SU-DHL-6 (cell line): ENCODE measurements at regions not wholly inside any gene's neighbourhood (a gene's known extent, or its start where the extent isn't known, plus 50 kb on each side); places are given as distances from the start of the nearest gene placed in this dataset.

Source experiments
- EZH2phosphoT487 ChIP-seq: fragments of 200-600 bp; sonication (generic), shearing (Covaris generic); conservative IDR thresholded peaks from 2 replicates; pipeline ENCODE4 v1.6.1; 2018; ENCODE audit warnings: mild to moderate bottlenecking, antibody characterized with exemption, low read length, moderate library complexity, mixed read lengths
- TF ChIP-seq, protein P1 (sequence below): fragments of 200-600 bp; sonication (generic); IDR thresholded peaks from one replicate; pipeline ENCODE4 v1.5.1; 2017; ENCODE audit warnings: antibody characterized with exemption, mild to moderate bottlenecking, low read length, moderate library complexity; ENCODE audit not compliant: insufficient read depth, poor library complexity, severe bottlenecking

DNA sequence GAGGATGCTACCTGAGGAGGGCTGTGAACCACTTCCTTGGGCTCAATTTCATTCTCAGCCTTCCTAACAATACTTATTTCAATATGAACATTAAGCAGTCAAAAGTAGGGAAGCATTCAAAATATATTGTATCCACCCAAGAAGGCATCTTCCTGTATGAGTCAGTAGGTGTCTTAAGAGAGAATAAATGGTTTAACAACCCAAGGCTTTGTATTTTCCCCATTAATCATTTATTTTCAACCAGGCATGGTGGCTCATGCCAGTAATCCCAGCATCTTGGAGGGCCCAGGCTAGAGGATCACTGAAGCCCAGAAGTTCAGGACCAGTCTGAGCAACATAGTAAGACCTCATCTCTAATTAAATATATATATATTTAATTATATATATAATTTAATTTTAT lies 74.5 kb upstream of the MARCKS start:
- no peak for TF ChIP-seq EZH2phosphoT487
- TF ChIP-seq, protein P1, sequence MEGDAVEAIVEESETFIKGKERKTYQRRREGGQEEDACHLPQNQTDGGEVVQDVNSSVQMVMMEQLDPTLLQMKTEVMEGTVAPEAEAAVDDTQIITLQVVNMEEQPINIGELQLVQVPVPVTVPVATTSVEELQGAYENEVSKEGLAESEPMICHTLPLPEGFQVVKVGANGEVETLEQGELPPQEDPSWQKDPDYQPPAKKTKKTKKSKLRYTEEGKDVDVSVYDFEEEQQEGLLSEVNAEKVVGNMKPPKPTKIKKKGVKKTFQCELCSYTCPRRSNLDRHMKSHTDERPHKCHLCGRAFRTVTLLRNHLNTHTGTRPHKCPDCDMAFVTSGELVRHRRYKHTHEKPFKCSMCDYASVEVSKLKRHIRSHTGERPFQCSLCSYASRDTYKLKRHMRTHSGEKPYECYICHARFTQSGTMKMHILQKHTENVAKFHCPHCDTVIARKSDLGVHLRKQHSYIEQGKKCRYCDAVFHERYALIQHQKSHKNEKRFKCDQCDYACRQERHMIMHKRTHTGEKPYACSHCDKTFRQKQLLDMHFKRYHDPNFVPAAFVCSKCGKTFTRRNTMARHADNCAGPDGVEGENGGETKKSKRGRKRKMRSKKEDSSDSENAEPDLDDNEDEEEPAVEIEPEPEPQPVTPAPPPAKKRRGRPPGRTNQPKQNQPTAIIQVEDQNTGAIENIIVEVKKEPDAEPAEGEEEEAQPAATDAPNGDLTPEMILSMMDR: no peak
